ENCODE measurements at regions not wholly inside any gene's neighbourhood (a gene's known extent, or its start where the extent isn't known, plus 50 kb on each side); places are given as distances from the start of the nearest gene placed in this dataset.
A peak's percentile ranks its signal among the peaks of the same experiment; 100 is the strongest.

GRCh38 chr11:109756521-109756920, 334.5 kb downstream of the C11orf87 start:
- no peak for DNase-seq

GRCh38 chr11:109756951-109757350, 335.0 kb downstream of the C11orf87 start:
- DNase-seq, result no peak

- DNase-seq, result no peak
Measured at GRCh38 chr11:109762546-109762945, 330.6 kb upstream of the ZC3H12C start.

GRCh38 chr11:109765709-109766311, 327.4 kb upstream of the ZC3H12C start:
- no peak for DNase-seq

- DNase-seq, result no peak
Measured at GRCh38 chr11:109769858-109770257, 323.3 kb upstream of the ZC3H12C start.

GRCh38 chr11:109770323-109770722, 322.9 kb upstream of the ZC3H12C start:
- DNase-seq, result no peak

- DNase-seq, result peak; percentile 91
Measured at GRCh38 chr11:109772892-109773291, 320.3 kb upstream of the ZC3H12C start.

- DNase-seq, result no peak
Measured at GRCh38 chr11:109775686-109776085, 317.5 kb upstream of the ZC3H12C start.

GRCh38 chr11:109783014-109783413, 310.2 kb upstream of the ZC3H12C start:
- DNase-seq, result peak; percentile 10

- DNase-seq, result peak; percentile 62
Measured at GRCh38 chr11:109783840-109784239, 309.4 kb upstream of the ZC3H12C start.

GRCh38 chr11:109784536-109784935, 308.7 kb upstream of the ZC3H12C start:
- DNase-seq, result no peak

- no peak for DNase-seq
Measured at GRCh38 chr11:109785198-109785597, 308.0 kb upstream of the ZC3H12C start.

- DNase-seq, result no peak
Measured at GRCh38 chr11:109785714-109786113, 307.5 kb upstream of the ZC3H12C start.

GRCh38 chr11:109788948-109789490, 304.2 kb upstream of the ZC3H12C start:
- DNase-seq, result no peak

- DNase-seq, result no peak
Measured at GRCh38 chr11:109789901-109790300, 303.3 kb upstream of the ZC3H12C start.

- DNase-seq, result no peak
Measured at GRCh38 chr11:109791337-109791736, 301.9 kb upstream of the ZC3H12C start.

GRCh38 chr11:109794501-109794900, 298.7 kb upstream of the ZC3H12C start:
- no peak for DNase-seq

GRCh38 chr11:109795234-109795633, 298.0 kb upstream of the ZC3H12C start:
- DNase-seq, result no peak

- no peak for DNase-seq
Measured at GRCh38 chr11:109796253-109796652, 296.9 kb upstream of the ZC3H12C start.

GRCh38 chr11:109798521-109798920, 294.7 kb upstream of the ZC3H12C start:
- DNase-seq, result no peak

- DNase-seq, result no peak
Measured at GRCh38 chr11:109799604-109800003, 293.6 kb upstream of the ZC3H12C start.

GRCh38 chr11:109804911-109805310, 288.3 kb upstream of the ZC3H12C start:
- DNase-seq, result no peak

GRCh38 chr11:109806205-109806604, 287.0 kb upstream of the ZC3H12C start:
- DNase-seq, result no peak

GRCh38 chr11:109808569-109808968, 284.6 kb upstream of the ZC3H12C start:
- no peak for DNase-seq

GRCh38 chr11:109814824-109815223, 278.4 kb upstream of the ZC3H12C start:
- no peak for DNase-seq
